OCI-LY7 (cell line): ENCODE measurements at regions not wholly inside any gene's neighbourhood (a gene's known extent, or its start where the extent isn't known, plus 50 kb on each side); places are given as distances from the start of the nearest gene placed in this dataset.

Source experiments
- BruUV-seq: library from RNA; stranded (reverse); fragments of 400-500 nt; replicated peaks from 2 replicates; lab custom pipeline; 2021; lab: Mats Ljungman, UMichigan
- CTCF ChIA-PET: fragments of 300-600 bp; sonication (Branson Sonifier 250); formaldehyde crosslinking; loops from one replicate; lab custom pipeline; 2022; ENCODE audit warnings: antibody characterized with exemption; ENCODE audit not compliant: unreplicated experiment; lab: Charles Lee
- POLR2A ChIA-PET: fragments of 300-600 bp; sonication (Branson Sonifier 250); formaldehyde crosslinking; loops from one replicate; lab custom pipeline; 2022; ENCODE audit warnings: antibody characterized with exemption; lab: Charles Lee
- DNase-seq: peaks from one replicate; pipeline ENCODE4 v3.0.0-alpha.2; 2015; ENCODE audit warnings: low spot score
- H2AFZ ChIP-seq: fragments of 200-600 bp; sonication (generic), shearing (Covaris generic); 2 replicates; pipeline ENCODE4 v1.6.1; 2014; ENCODE audit warnings: mild to moderate bottlenecking, antibody characterized with exemption, low read length, moderate library complexity
- H3K27ac ChIP-seq: fragments of 200-600 bp; sonication (generic); 2 replicates; pipeline ENCODE4 v1.5.1; 2014; ENCODE audit warnings: mixed run types, low read depth, mild to moderate bottlenecking, moderate library complexity, low read length, inconsistent platforms; ENCODE audit not compliant: poor library complexity, severe bottlenecking
- H3K36me3 ChIP-seq: fragments of 200-600 bp; sonication (generic); 2 replicates; pipeline ENCODE4 v1.6.1; 2014; ENCODE audit warnings: mild to moderate bottlenecking, antibody characterized with exemption, low read length, moderate library complexity, mixed read lengths; ENCODE audit not compliant: insufficient read depth
- H3K4me1 ChIP-seq: fragments of 200-600 bp; sonication (generic); 2 replicates; pipeline ENCODE4 v1.5.1; 2014; ENCODE audit warnings: mild to moderate bottlenecking, low read length; ENCODE audit not compliant: insufficient read depth, poor library complexity, severe bottlenecking
- H3K4me2 ChIP-seq: fragments of 200-600 bp; sonication (generic); 2 replicates; pipeline ENCODE4 v1.6.1; 2014; ENCODE audit warnings: mild to moderate bottlenecking, low read length
- H3K4me3 ChIP-seq: fragments of 200-600 bp; sonication (generic); 2 replicates; pipeline ENCODE4 v1.5.1; 2014; ENCODE audit warnings: mild to moderate bottlenecking, low read depth, low read length; ENCODE audit not compliant: poor library complexity, severe bottlenecking
- H3K79me2 ChIP-seq: fragments of 200-600 bp; sonication (generic); 2 replicates; pipeline ENCODE4 v1.6.1; 2016; ENCODE audit warnings: low read depth, mild to moderate bottlenecking, low read length, moderate library complexity, mixed read lengths; ENCODE audit not compliant: insufficient read depth
- H3K9me2 ChIP-seq: fragments of 200-600 bp; sonication (generic); 2 replicates; pipeline ENCODE4 v1.6.1; 2016; ENCODE audit warnings: mild to moderate bottlenecking, low read length, mixed read lengths; ENCODE audit not compliant: insufficient read depth
- H3K9me3 ChIP-seq: fragments of 200-600 bp; sonication (generic); 2 replicates; pipeline ENCODE4 v1.6.1; 2014; ENCODE audit warnings: mild to moderate bottlenecking, mixed run types, low read length, mixed read lengths
- H4K20me1 ChIP-seq: fragments of 200-600 bp; sonication (generic); 2 replicates; pipeline ENCODE4 v1.6.1; 2014; ENCODE audit warnings: mild to moderate bottlenecking, antibody characterized with exemption, low read length, moderate library complexity, mixed read lengths; ENCODE audit not compliant: insufficient read depth
- CTCF ChIP-seq: fragments of 200-600 bp; sonication (generic); conservative IDR thresholded peaks from 2 replicates; pipeline ENCODE4 v1.5.1; 2014; ENCODE audit warnings: mild to moderate bottlenecking, antibody characterized with exemption, low read length, moderate library complexity, mixed read lengths
- EZH2phosphoT487 ChIP-seq: fragments of 200-600 bp; sonication (generic); IDR thresholded peaks from 2 replicates; pipeline ENCODE4 v1.6.1; 2018; ENCODE audit warnings: low read depth, borderline replicate concordance, mild to moderate bottlenecking, mixed run types, antibody characterized with exemption, low read length, moderate library complexity, mixed read lengths
- intact Hi-C: fragments of 100-400 bp; cut with micrococcal nuclease; formaldehyde crosslinking; loops from one replicate; pipeline ENCODE4 v1.10.0; 2022; ENCODE audit not compliant: unreplicated experiment

DNA sequence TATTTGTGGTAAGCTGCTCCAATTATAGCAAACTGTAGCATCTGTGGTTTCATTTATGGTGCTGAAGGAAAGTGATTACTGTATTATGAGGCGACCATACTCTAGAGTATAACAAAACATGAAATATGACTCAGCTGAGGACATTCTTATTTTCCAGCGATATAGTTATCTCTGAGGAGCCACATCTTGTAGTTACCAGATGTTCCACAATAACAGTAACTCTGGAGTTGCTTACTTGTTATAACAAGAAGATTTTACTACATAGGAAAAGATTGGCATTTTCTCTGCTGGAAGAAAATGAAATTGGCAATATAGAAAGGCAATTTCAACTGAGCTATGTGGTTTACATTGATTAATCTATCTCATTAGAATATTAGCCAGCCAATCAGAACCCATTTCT, 1634.2 kb downstream of the PCDH9 start:
- Histone ChIP-seq H3K4me3 (no peak overlapping the region), H3K4me1 (no peaks in the 10 kb centered on the region), H3K9me3 (no peaks in the 10 kb centered on the region), H2AFZ (no peak overlapping the region), H3K79me2 (no peaks in the 10 kb centered on the region), H4K20me1 (no peaks in the 10 kb centered on the region), H3K27ac (no peak overlapping the region), H3K4me2 (no peak overlapping the region), H3K9me2 (no peaks in the 10 kb centered on the region), H3K36me3 (no peaks in the 10 kb centered on the region)
- ChIA-PET POLR2A (no interaction called here), CTCF (no interaction called here)
- no peak for DNase-seq
- intact Hi-C loops: no loop called here
- no peak for TF ChIP-seq CTCF
- no TSS peak for BruUV-seq

- CTCF ChIA-PET: no interaction called here
- BruUV-seq: no TSS peak
- Histone ChIP-seq H3K4me1 (no peaks in the 10 kb centered on the region), H3K27ac (no peak overlapping the region), H2AFZ (no peak overlapping the region), H3K4me3 (no peak overlapping the region), H4K20me1 (no peaks in the 10 kb centered on the region), H3K9me2 (no peaks in the 10 kb centered on the region), H3K9me3 (no peaks in the 10 kb centered on the region), H3K79me2 (no peaks in the 10 kb centered on the region), H3K36me3 (no peaks in the 10 kb centered on the region), H3K4me2 (no peak overlapping the region)
- no peak for DNase-seq
- intact Hi-C loops: no loop called here
- POLR2A ChIA-PET: interaction anchor here (0.5 to 1.2 kb wide), 5 partner anchors 26 to 1666 kb away, joined by 3 to 5 read pairs (median 3); no protein-coding TSS in a partner anchor
- TF ChIP-seq CTCF (no peak), EZH2phosphoT487 (no peak)
Measured at GRCh38 chr13:65594298-65594781, 1635.8 kb downstream of the PCDH9 start.

DNA sequence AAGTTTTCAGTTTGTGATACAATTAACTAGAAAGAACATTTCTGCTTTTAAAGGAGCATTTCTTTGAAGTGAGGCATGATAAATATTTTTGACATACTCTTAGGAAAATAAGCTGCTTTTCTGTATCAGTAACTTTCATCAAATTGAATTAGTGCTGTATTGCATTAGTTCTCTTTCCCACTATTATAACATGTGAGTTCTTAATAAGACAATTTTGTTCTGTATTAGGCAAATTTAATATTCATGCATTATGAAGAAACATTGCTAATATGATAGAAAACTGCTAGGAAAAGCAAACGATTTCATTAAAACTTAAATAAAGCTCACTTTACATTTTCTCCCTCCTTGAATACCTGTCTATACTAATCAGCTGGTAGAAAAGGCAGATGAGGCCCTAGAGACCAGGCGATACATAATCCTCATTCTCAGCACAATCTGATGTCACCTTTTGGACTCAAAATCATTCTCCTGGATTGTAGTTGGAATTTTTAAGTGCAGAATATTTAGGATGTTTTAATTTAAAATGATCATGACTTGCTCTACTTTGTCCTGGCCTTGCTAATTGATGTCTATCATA, 1636.8 kb downstream of the PCDH9 start:
- no peak for DNase-seq
- Histone ChIP-seq H3K4me1 (no peaks in the 10 kb centered on the region), H3K4me2 (no peak overlapping the region), H4K20me1 (no peaks in the 10 kb centered on the region), H3K79me2 (no peaks in the 10 kb centered on the region), H3K4me3 (no peak overlapping the region), H3K9me3 (no peaks in the 10 kb centered on the region), H3K27ac (no peak overlapping the region), H2AFZ (no peak overlapping the region), H3K9me2 (no peaks in the 10 kb centered on the region), H3K36me3 (no peaks in the 10 kb centered on the region)
- intact Hi-C loops: no loop called here
- BruUV-seq: no TSS peak
- POLR2A ChIA-PET: interaction anchor here (0.6 to 1.2 kb wide), 3 partner anchors 8 to 604 kb away, joined by 3 to 5 read pairs (median 3); no protein-coding TSS in a partner anchor
- CTCF ChIA-PET: no interaction called here
- TF ChIP-seq CTCF (no peak), EZH2phosphoT487 (no peak)
